Mucosa of descending colon (tissue), 3 donors: ENCODE measurements at regions not wholly inside any gene's neighbourhood (a gene's known extent, or its start where the extent isn't known, plus 50 kb on each side); places are given as distances from the start of the nearest gene placed in this dataset.

ENCODE experiments used
- ATAC-seq: fragments of 200-7000 bp; cut with Tn5 transposase; one replicate; pipeline ENCODE4 v1.9.1; 2020; ENCODE audit warnings: mild to moderate bottlenecking, moderate library complexity
- DNase-seq, 3 donors: peaks; one replicate each; pipeline ENCODE4 v3.0.0-alpha.2; 2020
- H3K36me3 ChIP-seq: fragments of 200-600 bp; one replicate; pipeline ENCODE4 v1.8.0; 2021; ENCODE audit warnings: low read depth, mild to moderate bottlenecking
- H3K4me1 ChIP-seq: fragments of 200-600 bp; one replicate; pipeline ENCODE4 v1.8.0; 2021; ENCODE audit warnings: low read depth, mild to moderate bottlenecking
- H3K4me3 ChIP-seq: fragments of 200-600 bp; one replicate; pipeline ENCODE4 v1.8.0; 2021; ENCODE audit warnings: mild to moderate bottlenecking
- H3K9me3 ChIP-seq: fragments of 200-600 bp; one replicate; pipeline ENCODE4 v1.8.0; 2021; ENCODE audit warnings: mild to moderate bottlenecking
- CTCF ChIP-seq: fragments of 200-600 bp; IDR thresholded peaks from one replicate; pipeline ENCODE4 v1.8.0; 2022; ENCODE audit warnings: antibody characterized with exemption, mild to moderate bottlenecking
- intact Hi-C, 2 donors: fragments of 100-400 bp; cut with DNase I in 1 of 2; cut with micrococcal nuclease in 1 of 2; formaldehyde crosslinking; loops; one replicate each; pipeline versions ENCODE4 v1.11.0 to v1.11.1; 2022; cut with DNase I, micrococcal nuclease
- donor health status: DM: no; HTN: no; CAD: no; lungs with moderate emphysema.
- donor health status: DM: no; HTN: no; CAD: no.
- donor health status: DM: no; HTN: yes; CAD: no.

GRCh38 chr20:12072221-12072953 lies 154.7 kb downstream of the BTBD3 start:
- DNase-seq (no peak), ATAC-seq (no peak)
- no peaks in the 10 kb centered on the region for H3K36me3 ChIP-seq
- H3K4me3 ChIP-seq, result no peak overlapping the region
- TF ChIP-seq CTCF, result no peak
- no peaks in the 10 kb centered on the region for H3K4me1 ChIP-seq
- intact Hi-C loops, result no loop called here
- no peaks in the 10 kb centered on the region for H3K9me3 ChIP-seq

- TF ChIP-seq CTCF, result no peak
- Histone ChIP-seq H3K36me3 (no peaks in the 10 kb centered on the region), H3K9me3 (no peaks in the 10 kb centered on the region), H3K4me3 (no peak overlapping the region), H3K4me1 (no peaks in the 10 kb centered on the region)
- intact Hi-C loops, result no loop called here
- DNase-seq (no peak), ATAC-seq (no peak)
Measured at GRCh38 chr20:12072954-12073264, 155.2 kb downstream of the BTBD3 start.

GRCh38 chr20:12074111-12074655 lies 156.5 kb downstream of the BTBD3 start:
- Histone ChIP-seq H3K4me3 (no peak overlapping the region), H3K4me1 (no peaks in the 10 kb centered on the region), H3K9me3 (no peaks in the 10 kb centered on the region), H3K36me3 (no peaks in the 10 kb centered on the region)
- no peak for ATAC-seq
- TF ChIP-seq CTCF, result no peak
- intact Hi-C loops, result no loop called here
- no peak for DNase-seq

GRCh38 chr20:12076200-12076599 lies 158.5 kb downstream of the BTBD3 start:
- intact Hi-C loops, result no loop called here
- ATAC-seq (no peak), DNase-seq (no peak)
- Histone ChIP-seq H3K4me3 (no peak overlapping the region), H3K36me3 (no peaks in the 10 kb centered on the region), H3K9me3 (no peaks in the 10 kb centered on the region), H3K4me1 (no peaks in the 10 kb centered on the region)
- TF ChIP-seq CTCF, result no peak

- Histone ChIP-seq H3K9me3 (no peaks in the 10 kb centered on the region), H3K4me3 (no peak overlapping the region), H3K36me3 (no peaks in the 10 kb centered on the region), H3K4me1 (no peaks in the 10 kb centered on the region)
- no peak for TF ChIP-seq CTCF
- no peak for DNase-seq
- intact Hi-C loops, result no loop called here
- no peak for ATAC-seq
Measured at GRCh38 chr20:12077875-12078274, 160.2 kb downstream of the BTBD3 start.

GRCh38 chr20:12079490-12079889 lies 161.8 kb downstream of the BTBD3 start:
- no peak overlapping the region for H3K4me3 ChIP-seq
- no peaks in the 10 kb centered on the region for H3K4me1 ChIP-seq
- intact Hi-C loops, result no loop called here
- TF ChIP-seq CTCF, result no peak
- ATAC-seq (no peak), DNase-seq (no peak)
- no peaks in the 10 kb centered on the region for H3K36me3 ChIP-seq
- no peaks in the 10 kb centered on the region for H3K9me3 ChIP-seq
